ENCODE measurements at regions not wholly inside any gene's neighbourhood (a gene's known extent, or its start where the extent isn't known, plus 50 kb on each side); places are given as distances from the start of the nearest gene placed in this dataset.

GRCh38 chr3:151550025-151550618 lies 89.3 kb upstream of the IGSF10 start:
- no peak for DNase-seq (ENCODE audit: low spot score)
- TF ChIP-seq, protein P1, sequence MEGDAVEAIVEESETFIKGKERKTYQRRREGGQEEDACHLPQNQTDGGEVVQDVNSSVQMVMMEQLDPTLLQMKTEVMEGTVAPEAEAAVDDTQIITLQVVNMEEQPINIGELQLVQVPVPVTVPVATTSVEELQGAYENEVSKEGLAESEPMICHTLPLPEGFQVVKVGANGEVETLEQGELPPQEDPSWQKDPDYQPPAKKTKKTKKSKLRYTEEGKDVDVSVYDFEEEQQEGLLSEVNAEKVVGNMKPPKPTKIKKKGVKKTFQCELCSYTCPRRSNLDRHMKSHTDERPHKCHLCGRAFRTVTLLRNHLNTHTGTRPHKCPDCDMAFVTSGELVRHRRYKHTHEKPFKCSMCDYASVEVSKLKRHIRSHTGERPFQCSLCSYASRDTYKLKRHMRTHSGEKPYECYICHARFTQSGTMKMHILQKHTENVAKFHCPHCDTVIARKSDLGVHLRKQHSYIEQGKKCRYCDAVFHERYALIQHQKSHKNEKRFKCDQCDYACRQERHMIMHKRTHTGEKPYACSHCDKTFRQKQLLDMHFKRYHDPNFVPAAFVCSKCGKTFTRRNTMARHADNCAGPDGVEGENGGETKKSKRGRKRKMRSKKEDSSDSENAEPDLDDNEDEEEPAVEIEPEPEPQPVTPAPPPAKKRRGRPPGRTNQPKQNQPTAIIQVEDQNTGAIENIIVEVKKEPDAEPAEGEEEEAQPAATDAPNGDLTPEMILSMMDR (IDR thresholded peaks at IDR 0.05): no peak
- TF ChIP-seq EZH2 (IDR thresholded peaks at IDR 0.05) (no peak), EZH2phosphoT487 (IDR thresholded peaks at IDR 0.05) (no peak)
- no peaks in the 10 kb centered on the region for H3K36me3 Mint-ChIP-seq
- Histone ChIP-seq H3K4me2 (no peak overlapping the region), H3K4me3 (no peak overlapping the region), H3K27me3 (no peaks in the 10 kb centered on the region), H3K9me3 (ENCODE audit: low read depth) (no peaks in the 10 kb centered on the region), H3K4me1 (no peaks in the 10 kb centered on the region), H3F3A (ENCODE audit: low read depth) (no peaks in the 10 kb centered on the region), H3K79me2 (ENCODE audit: low read depth) (no peaks in the 10 kb centered on the region), H3K9ac (no peak overlapping the region), H2AFZ (replicated peaks) (no peak overlapping the region), H3K27ac (no peak overlapping the region), H3K36me3 (no peaks in the 10 kb centered on the region), H4K20me1 (ENCODE audit: low read depth) (no peaks in the 10 kb centered on the region)
- no peak overlapping the region for H3K4me3 Mint-ChIP-seq
- peaks cover 1% of the 10 kb centered on the region for H3K4me1 Mint-ChIP-seq
- no peaks in the 10 kb centered on the region for H3K27me3 Mint-ChIP-seq (ENCODE audit: insufficient read depth, low read depth)
- H3K9me3 Mint-ChIP-seq: no peaks in the 10 kb centered on the region
- H3K27ac Mint-ChIP-seq: no peak overlapping the region

DNA sequence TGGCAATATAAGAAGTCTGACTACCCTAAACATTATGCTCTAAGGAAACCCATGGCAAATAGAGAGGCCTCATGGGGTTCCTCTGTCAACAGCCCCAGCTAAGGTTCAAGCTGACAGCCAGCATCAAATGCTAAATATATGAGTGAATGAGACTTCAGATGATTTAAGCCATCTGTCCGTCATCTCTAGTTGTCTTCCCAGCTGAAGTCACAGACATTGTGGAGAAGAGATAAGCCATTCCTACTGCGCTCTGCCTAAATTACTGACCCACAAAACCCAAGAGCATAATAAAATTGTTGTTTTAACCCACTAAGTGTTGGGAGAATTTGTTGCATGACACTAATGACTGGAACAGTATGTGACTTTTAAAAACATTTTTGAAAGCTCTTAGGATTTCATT lies 87.3 kb upstream of the IGSF10 start:
- Histone ChIP-seq H4K20me1 (ENCODE audit: low read depth) (no peaks in the 10 kb centered on the region), H3K4me2 (no peak overlapping the region), H3K36me3 (no peaks in the 10 kb centered on the region), H3K4me3 (no peak overlapping the region), H3K79me2 (ENCODE audit: low read depth) (no peaks in the 10 kb centered on the region), H2AFZ (replicated peaks) (no peak overlapping the region), H3K27me3 (no peaks in the 10 kb centered on the region), H3K9me3 (ENCODE audit: low read depth) (no peaks in the 10 kb centered on the region), H3K4me1 (no peaks in the 10 kb centered on the region), H3K27ac (no peak overlapping the region), H3K9ac (no peak overlapping the region), H3F3A (ENCODE audit: low read depth) (no peaks in the 10 kb centered on the region)
- no peaks in the 10 kb centered on the region for H3K4me1 Mint-ChIP-seq
- TF ChIP-seq EZH2phosphoT487 (IDR thresholded peaks at IDR 0.05) (no peak), EZH2 (IDR thresholded peaks at IDR 0.05) (no peak)
- TF ChIP-seq, protein P1 (IDR thresholded peaks at IDR 0.05): no peak
- no peak overlapping the region for H3K27ac Mint-ChIP-seq
- no peak for DNase-seq (ENCODE audit: low spot score)
- H3K27me3 Mint-ChIP-seq (ENCODE audit: insufficient read depth, low read depth): no peaks in the 10 kb centered on the region
- H3K9me3 Mint-ChIP-seq: no peaks in the 10 kb centered on the region
- no peak overlapping the region for H3K4me3 Mint-ChIP-seq
- H3K36me3 Mint-ChIP-seq: no peaks in the 10 kb centered on the region

- Mint-ChIP-seq H3K4me3 (no peak overlapping the region), H3K36me3 (no peaks in the 10 kb centered on the region), H3K27ac (no peak overlapping the region), H3K9me3 (no peaks in the 10 kb centered on the region), H3K4me1 (peaks cover 12% of the 10 kb centered on the region), H3K27me3 (ENCODE audit: insufficient read depth, low read depth) (no peaks in the 10 kb centered on the region)
- no peak overlapping the region for H3K4me2 ChIP-seq
- H2AFZ ChIP-seq (replicated peaks): no peak overlapping the region
- no peaks in the 10 kb centered on the region for H3F3A ChIP-seq (ENCODE audit: low read depth)
- H3K79me2 ChIP-seq (ENCODE audit: low read depth): no peaks in the 10 kb centered on the region
- peaks cover 4% of the 10 kb centered on the region for H3K4me1 ChIP-seq
- H3K9ac ChIP-seq: no peak overlapping the region
- TF ChIP-seq, protein P1 (IDR thresholded peaks at IDR 0.05): no peak
- TF ChIP-seq EZH2 (IDR thresholded peaks at IDR 0.05): no peak
- no peak for TF ChIP-seq EZH2phosphoT487 (IDR thresholded peaks at IDR 0.05)
- H3K27me3 ChIP-seq: no peaks in the 10 kb centered on the region
- no peak overlapping the region for H3K4me3 ChIP-seq
- H3K9me3 ChIP-seq (ENCODE audit: low read depth): no peaks in the 10 kb centered on the region
- no peak for DNase-seq (ENCODE audit: low spot score)
- H3K27ac ChIP-seq: no peak overlapping the region
- no peaks in the 10 kb centered on the region for H4K20me1 ChIP-seq (ENCODE audit: low read depth)
- H3K36me3 ChIP-seq: no peaks in the 10 kb centered on the region
Observed at GRCh38 chr3:151544164-151544548, 83.3 kb upstream of the IGSF10 start.
